NCI-H2227 (cell line): ENCODE measurements at regions not wholly inside any gene's neighbourhood (a gene's known extent, or its start where the extent isn't known, plus 50 kb on each side); places are given as distances from the start of the nearest gene placed in this dataset.
"Not testable (repeated sequence)": the region's sequence is repeated elsewhere in the genome, so short reads cannot be mapped to it uniquely, and the experiment has no call there.

Experiments
- DNase-seq: peaks from one replicate; lab custom pipeline; 2025; ENCODE audit not compliant: unreplicated experiment; lab: John Stamatoyannopoulos, UW

GRCh38 chr14:95597784-95598211, 62.9 kb downstream of the GLRX5 start:
- peak; percentile 81 for DNase-seq

DNA sequence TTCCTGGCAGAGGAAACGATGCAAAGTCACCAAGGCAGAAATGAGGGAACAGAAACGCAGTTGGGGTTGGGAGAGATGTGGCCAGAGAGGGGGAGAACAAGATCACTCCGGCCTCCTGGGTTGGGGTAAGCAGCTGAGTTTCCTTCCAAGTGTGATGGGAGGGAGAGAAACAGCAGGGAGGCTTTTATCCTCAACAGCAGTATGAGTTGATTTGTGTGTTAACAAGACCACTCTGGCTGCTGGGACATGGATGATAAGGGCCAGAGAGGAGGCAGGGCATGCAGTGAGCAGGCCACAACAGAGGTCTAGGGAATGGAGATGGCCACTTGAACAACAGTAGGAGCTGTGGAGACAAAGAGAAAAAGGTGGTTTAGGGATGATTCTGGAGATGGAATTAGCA, 66.8 kb downstream of the GLRX5 start:
- DNase-seq = peak; percentile 3

DNA sequence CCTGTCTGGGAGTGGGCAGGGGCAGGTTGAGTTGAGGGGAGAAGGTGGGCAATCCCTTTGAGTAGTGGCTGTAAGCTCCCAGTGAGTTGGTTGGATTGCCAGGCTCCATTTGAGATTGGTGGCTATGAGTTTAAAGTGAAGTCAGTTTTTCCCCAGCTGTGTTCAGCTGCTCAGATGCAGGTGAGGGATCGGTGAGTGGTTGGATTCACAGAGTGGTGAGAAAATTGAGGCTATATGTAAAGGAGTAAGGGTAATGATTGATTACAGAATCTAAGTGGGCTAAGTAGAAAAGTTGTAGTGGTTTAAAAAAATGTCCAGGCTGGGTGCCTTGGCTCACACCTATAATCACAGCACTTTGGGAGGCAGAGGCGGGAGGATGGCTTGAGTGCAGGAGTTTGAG, 68.6 kb downstream of the GLRX5 start:
- no peak for DNase-seq

- DNase-seq = no peak
Measured at GRCh38 chr14:95606266-95606665, 71.4 kb downstream of the GLRX5 start.

GRCh38 chr14:95608637-95609235, 73.9 kb downstream of the GLRX5 start:
- no peak for DNase-seq

GRCh38 chr14:95609398-95609990, 74.6 kb downstream of the GLRX5 start:
- peak; percentile 72 for DNase-seq

DNA sequence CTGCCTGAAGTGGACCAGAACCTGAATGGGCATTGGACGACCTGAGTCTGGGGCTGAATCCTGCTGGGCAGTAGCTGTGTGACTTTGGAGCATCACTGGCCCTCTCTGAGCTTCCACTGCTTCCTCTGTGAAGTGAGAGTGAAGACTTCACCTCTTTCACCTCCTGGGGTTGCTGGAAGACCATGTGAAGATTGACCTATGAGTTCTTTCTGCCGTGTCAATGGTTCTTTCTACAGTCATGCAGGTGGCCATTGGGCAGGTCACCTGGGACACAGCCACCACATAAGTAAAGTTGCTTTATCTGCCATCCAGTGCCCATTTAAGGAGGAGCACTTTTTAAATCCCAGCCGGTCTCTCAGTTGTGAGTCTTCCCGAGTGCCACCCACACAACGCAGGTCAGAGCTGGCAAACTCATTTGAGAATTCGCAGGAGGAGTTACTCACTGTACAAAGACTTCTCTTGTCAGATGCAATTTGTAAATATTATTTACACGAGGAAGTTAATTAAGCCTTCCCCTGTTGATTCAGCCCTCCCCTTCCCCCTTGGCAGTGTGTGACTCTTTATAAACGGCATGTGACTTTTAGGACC, 74.8 kb upstream of the TCL1B start:
- no peak for DNase-seq

DNA sequence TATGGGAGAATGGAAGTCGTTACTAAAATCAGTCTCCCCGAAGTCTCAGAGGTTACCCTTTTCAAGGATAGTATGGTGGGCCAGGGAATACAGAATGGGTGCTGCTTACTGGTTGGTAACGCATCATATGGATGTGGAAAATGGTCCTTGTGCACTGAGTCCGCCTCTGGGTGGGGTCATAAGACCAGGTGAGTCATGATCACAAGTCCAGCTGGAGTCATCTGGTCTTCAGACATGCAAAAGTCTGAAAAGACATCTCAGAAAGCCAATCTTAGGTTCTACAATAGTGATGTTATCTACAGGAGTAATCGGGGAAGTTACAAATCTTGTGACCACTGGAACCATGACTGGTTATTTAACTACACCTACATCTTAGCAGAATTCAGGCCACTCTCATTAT, 71.9 kb upstream of the TCL1B start:
- no peak for DNase-seq

GRCh38 chr14:95616745-95617144, 69.5 kb upstream of the TCL1B start:
- DNase-seq = no peak

DNA sequence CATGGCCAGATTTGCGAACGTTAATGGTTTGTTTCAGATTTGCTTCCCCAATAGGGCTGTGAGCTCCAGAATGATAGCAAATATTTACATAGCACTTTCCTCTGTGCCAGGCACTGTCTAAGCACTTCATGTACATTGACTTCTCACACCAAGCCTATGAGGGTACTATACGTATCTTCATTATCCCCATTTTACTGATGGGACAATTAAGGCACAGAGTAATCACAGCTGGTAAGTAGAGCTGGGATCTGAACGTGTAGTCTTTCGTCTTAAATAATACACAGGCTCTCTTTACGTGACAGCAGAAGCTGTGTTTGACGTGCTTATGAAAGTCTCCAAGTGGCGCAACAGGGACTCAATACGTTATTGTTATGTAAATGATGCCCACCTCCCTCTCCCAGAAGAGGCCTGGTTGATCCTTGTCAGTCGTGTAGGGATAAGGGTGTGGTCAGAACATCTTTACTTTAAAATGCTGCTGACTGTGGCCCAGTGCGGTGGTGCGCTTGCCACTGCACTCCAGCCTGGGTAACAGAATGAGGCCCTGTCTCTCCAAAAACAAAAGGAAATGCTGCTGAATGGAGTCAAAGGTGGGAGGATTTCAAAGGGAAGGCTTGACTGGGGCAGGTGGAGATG, 66.3 kb upstream of the TCL1B start:
- DNase-seq = no peak

- peak; percentile 23 for DNase-seq
Measured at GRCh38 chr14:95620659-95621059, 65.6 kb upstream of the TCL1B start.

DNA sequence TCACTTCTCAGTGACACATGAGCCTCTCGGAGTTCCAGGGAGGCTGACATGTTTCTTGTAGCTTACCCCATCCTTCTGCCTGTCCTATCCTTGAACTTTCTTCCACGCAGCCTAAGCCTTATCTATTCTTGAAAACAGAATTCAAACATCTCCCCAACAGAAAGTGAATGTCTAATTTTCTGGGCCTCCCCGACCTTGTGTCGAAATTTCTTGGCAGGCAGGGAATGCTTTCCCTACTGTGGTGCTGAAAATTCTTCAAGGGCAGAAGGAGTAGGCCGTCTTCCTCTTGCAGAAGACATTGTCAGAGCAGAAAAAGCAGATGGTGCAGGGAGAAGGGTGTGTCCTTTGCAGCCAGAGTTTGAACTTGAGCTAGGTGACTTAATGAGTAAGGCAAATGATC, 63.0 kb upstream of the TCL1B start:
- DNase-seq = no peak

GRCh38 chr14:95625710-95626109, 60.5 kb upstream of the TCL1B start:
- not testable (repeated sequence) for DNase-seq

DNA sequence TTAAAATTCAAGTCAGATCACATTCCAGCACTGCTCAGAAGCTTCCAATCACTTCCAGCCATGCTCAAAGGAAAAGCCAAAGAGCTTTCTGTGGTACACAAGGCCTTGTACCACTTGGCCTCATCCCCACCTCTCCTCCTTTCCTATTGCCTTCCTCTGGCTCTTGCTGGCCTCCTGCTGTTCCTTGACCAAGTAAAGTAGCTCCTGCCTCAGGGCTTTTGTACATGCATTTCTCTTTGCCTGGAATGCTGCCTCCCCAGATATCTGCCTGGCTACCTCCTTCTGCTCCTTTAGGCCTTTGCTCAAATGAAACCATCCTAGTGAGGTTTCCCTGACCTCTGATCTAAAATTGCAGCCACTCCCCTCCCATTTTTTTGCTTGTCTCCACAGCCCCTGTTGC, 51.2 kb upstream of the TCL1B start:
- no peak for DNase-seq
